Breast epithelium (tissue), 3 donors: ENCODE measurements at regions not wholly inside any gene's neighbourhood (a gene's known extent, or its start where the extent isn't known, plus 50 kb on each side); places are given as distances from the start of the nearest gene placed in this dataset.

ENCODE experiments used
- CTCF ChIP-seq, 3 donors: fragments of 450-650 bp; IDR thresholded peaks; one replicate each; pipeline ENCODE4 v1.5.1; 2016 to 2017; ENCODE audit warnings: antibody characterized with exemption in 3 of 3, mild to moderate bottlenecking in 3 of 3, moderate library complexity in 3 of 3
- POLR2A ChIP-seq: fragments of 450-650 bp; IDR thresholded peaks from one replicate; pipeline ENCODE4 v1.6.1; 2016; ENCODE audit warnings: antibody characterized with exemption, mild to moderate bottlenecking, moderate library complexity
- POLR2AphosphoS5 ChIP-seq, 3 donors: sonication (generic); formaldehyde crosslinking; IDR thresholded peaks; one replicate each; pipeline ENCODE4 v1.6.1; 2017; ENCODE audit warnings: antibody characterized with exemption in 3 of 3

- TF ChIP-seq CTCF (IDR thresholded peaks at IDR 0.05) (no peak), POLR2A (no peak), POLR2AphosphoS5 (IDR thresholded peaks at IDR 0.05) (no peak)
Measured at GRCh38 chr2:70385966-70386595, 84.2 kb upstream of the FAM136A start.
